Inferior parietal cortex (tissue), 1 donor: ENCODE measurements at regions not wholly inside any gene's neighbourhood (a gene's known extent, or its start where the extent isn't known, plus 50 kb on each side); places are given as distances from the start of the nearest gene placed in this dataset.
"Not testable (repeated sequence)": the region's sequence is repeated elsewhere in the genome, so short reads cannot be mapped to it uniquely, and the experiment has no call there.

Experiments used
- DNase-seq: peaks from one replicate; pipeline ENCODE4 v3.0.0-alpha.2; 2016; ENCODE audit errors: extremely low spot score

GRCh38 chr1:199612976-199613774 is 414.3 kb upstream of the NR5A2 start:
- no peak for DNase-seq

DNA sequence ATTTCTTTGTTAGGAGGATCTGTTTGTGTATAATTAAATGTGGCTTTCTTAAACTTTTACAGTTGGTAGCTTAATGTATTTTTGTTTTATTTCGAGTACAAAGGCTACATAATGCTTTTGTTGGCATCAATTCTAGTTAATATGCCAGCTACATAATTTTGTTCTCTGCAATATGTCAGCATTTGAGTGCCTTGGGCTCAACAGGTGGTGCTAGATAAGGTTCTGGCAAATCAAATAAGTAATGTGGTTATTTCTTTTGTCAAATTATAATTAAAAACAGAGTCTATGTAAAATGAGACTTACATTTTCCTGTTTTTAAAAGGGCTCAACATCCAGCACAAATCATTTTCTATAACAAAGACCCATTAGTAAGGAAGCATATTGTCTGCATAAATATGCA is 410.6 kb upstream of the NR5A2 start:
- DNase-seq: no peak

DNA sequence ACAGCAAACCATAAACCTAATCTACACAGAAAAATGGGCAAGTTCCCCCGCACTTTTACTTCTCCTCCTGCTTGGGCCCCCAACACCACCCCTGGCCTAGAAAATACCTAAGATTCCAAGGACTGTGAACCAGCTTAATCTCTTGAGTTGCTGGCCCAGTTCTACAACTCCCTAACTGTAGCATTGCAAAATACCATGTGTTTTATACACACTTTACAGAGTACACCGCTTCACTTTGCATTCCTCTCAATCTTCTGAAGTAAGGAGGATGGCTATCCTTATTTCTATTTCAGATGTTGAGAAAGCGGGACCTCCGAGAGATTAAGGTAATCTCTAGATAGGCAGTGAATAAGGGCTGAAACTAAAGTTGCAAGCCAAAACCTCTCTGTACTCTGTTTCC is 408.3 kb upstream of the NR5A2 start:
- DNase-seq: no peak

DNA sequence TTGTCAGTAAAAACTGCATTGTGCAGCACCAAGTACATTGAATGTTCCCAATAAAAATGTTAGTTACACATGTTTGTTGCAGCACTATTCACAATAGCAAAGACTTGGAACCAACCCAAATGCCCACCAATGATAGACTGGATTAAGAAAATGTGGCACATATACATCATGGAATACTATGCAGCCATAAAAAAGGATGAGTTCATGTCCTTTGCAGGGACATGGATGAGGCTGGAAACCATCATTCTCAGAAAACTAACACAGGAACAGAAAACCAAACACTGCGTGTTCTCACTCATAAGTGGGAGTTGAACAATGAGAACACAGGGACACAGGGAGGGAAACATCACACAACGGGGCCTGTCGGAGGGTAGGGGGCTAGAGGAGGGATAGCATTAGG is 401.3 kb upstream of the NR5A2 start:
- not testable (repeated sequence) for DNase-seq

DNA sequence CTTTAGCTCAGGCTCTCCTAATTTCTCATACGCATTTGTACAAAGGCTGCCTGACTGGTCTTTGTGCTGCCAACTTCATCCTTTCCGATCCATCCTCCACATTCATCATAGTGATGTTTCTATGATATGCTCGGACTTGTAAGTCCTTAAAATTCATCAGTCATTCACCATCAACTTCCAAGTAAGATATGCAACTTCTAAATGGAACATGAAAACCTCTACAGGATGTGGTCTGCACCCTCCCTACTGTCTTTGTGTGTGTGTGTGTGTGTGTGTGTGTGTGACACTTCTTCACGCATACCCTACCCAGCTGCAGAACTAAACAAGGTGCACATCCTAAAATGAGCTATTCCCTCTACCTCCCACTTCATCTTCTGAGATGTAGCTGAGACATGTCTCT is 397.9 kb upstream of the NR5A2 start:
- no peak for DNase-seq

- DNase-seq: no peak
Observed at GRCh38 chr1:199639453-199639852, 388.1 kb upstream of the NR5A2 start.

GRCh38 chr1:199641531-199641930 is 386.0 kb upstream of the NR5A2 start:
- DNase-seq: no peak

- no peak for DNase-seq
Observed at GRCh38 chr1:199644912-199645311, 382.6 kb upstream of the NR5A2 start.

DNA sequence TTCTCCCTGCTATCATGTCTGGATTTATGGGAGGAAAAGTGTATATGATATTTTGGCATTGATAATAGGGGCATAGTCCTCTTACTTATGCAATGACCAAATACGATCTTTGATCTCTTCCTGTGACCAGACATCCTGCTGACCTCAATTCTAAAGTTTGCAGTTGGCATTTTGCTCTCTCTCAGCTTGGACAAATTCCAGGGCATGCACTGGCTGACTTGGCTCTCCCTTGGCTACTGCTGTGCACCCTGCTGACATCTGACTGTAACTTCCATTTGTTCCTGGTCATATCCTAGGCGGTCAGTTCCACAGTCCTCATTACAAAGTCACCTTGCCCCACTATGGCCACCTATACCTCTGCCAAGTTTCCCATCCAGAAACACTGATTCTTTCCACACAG is 380.7 kb upstream of the NR5A2 start:
- no peak for DNase-seq

GRCh38 chr1:199657449-199657848 is 370.1 kb upstream of the NR5A2 start:
- no peak for DNase-seq

- DNase-seq: no peak
Observed at GRCh38 chr1:199660071-199660470, 367.4 kb upstream of the NR5A2 start.

- no peak for DNase-seq
Observed at GRCh38 chr1:199665371-199665770, 362.1 kb upstream of the NR5A2 start.

DNA sequence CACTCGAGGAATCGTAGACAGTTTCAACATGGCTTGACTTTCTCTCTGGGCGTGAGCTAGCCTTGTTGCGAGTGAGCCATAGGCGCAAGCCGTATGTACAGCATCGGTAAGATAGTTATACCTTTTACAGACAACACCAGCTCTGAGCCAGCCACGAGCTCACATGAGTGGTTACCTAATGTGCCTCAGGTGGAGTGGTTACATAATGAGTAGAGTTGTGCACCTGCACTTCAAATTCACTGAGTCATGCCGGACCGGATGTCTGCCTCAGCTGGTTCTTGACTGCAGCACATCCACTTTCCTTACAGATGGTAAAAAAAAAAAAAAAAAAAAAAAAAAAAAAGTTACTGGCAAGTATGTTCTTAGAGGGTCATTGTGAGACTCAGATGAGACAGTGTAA is 360.4 kb upstream of the NR5A2 start:
- no peak for DNase-seq

- DNase-seq: no peak
Observed at GRCh38 chr1:199669916-199670315, 357.6 kb upstream of the NR5A2 start.

DNA sequence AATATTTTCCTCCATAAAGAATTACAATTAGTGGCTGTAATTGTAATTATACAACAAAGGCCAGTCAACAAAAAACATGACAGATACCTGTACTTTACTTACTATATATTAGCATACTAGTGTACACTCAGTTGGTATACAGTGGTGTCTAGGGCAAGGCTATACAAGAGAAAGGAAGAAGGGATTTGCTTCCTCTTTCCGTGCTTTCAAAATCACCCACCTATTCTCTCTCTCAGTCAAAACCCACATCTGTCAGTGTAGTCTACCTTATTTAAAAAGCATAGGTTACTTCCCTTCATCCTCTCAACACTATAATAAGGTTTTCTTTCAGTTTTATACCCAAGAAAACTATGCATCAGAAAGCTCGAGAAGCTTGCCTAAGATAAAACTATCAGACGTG is 355.8 kb upstream of the NR5A2 start:
- DNase-seq: no peak

GRCh38 chr1:199675937-199676336 is 351.6 kb upstream of the NR5A2 start:
- no peak for DNase-seq

GRCh38 chr1:199678771-199679170 is 348.7 kb upstream of the NR5A2 start:
- no peak for DNase-seq

DNA sequence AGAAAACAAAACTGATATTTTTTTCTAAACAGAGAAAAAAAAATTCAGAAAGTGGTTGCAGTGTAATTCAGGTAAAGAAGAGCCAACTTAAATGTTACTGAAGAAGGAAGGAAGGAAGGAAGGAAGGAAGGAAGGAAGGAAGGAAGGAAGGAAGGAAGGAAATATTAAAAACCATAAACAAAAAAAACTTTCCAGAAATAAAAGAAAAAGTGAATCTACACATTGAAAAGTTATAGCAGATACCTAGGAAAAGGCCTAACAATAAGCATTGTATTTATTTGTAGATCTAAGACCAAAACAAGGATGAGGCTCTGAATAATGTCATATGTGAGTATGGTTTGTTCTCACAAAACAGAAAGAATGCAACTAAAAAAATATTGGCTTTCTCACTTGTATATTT is 345.4 kb upstream of the NR5A2 start:
- DNase-seq: no peak

GRCh38 chr1:199684686-199685273 is 342.7 kb upstream of the NR5A2 start:
- DNase-seq: peak; percentile 65

GRCh38 chr1:199685369-199685768 is 342.1 kb upstream of the NR5A2 start:
- no peak for DNase-seq

DNA sequence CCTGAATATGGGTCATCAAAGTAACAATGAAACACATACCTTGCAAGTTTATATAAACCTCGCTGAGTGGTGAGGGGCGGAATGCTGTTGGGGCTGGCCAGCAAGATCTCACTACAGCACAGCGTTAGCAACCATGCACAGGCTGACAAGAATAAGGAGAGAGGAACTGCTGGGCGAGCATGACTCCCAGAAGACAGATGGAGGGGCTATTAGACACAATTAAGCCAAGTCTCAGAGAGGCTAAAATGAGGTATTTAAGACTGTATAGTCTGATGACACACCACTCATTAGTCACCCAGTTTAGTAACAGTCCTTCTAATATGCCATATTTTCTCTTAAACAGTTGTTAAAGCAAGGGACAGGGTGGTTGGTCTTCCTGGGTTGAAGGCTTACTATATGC is 340.2 kb upstream of the NR5A2 start:
- DNase-seq: no peak

- DNase-seq: no peak
Observed at GRCh38 chr1:199688133-199688676, 339.3 kb upstream of the NR5A2 start.

DNA sequence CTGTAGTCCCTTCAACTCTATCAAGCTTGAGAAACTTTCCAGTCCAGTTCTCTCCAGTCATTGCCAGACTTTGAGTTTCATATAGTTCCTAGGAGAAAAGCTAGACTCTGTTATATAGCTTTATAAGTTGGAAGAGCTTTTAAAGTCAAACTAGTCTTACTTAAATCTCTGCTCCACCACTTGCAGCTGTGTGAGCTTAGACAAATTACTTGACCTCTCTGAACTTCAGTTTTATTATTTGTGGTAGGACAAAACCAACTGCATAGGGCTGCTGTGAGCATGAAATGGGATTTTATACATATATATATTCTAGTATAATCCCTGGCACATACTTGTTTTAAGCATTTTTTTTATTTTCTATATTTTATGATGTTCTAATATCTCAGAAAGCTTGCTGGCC is 338.7 kb upstream of the NR5A2 start:
- no peak for DNase-seq
